Keratinocyte (primary cell): ENCODE measurements at regions not wholly inside any gene's neighbourhood (a gene's known extent, or its start where the extent isn't known, plus 50 kb on each side); places are given as distances from the start of the nearest gene placed in this dataset.

ENCODE experiments used
- DNase-seq: peaks from one replicate; pipeline ENCODE4 v3.0.0-alpha.2; 2011; ENCODE audit warnings: low read depth, missing footprints, low spot score
- FAIRE-seq: peaks from 2 replicates; lab custom pipeline; 2011; peaks lifted over from hg19 to GRCh38; lab: Jason Lieb, UNC
- H2AFZ ChIP-seq: 2 replicates; pipeline ENCODE4 v1.6.0; 2012; ENCODE audit warnings: low read length, control low read depth, inconsistent platforms; ENCODE audit not compliant: control insufficient read depth
- H3K27ac ChIP-seq: 2 replicates; pipeline ENCODE4 v1.5.1; 2011; ENCODE audit warnings: low read length; ENCODE audit not compliant: control insufficient read depth, insufficient read depth
- H3K27me3 ChIP-seq: 3 replicates; pipeline ENCODE4 v1.6.0; 2011; ENCODE audit warnings: low read length; ENCODE audit not compliant: control insufficient read depth, insufficient read depth; ENCODE audit errors: extremely low read depth
- H3K36me3 ChIP-seq, 2 experiments: 2 replicates in 1 of 2; 3 replicates in 1 of 2; pipeline ENCODE4 v1.5.1; 2011; ENCODE audit warnings: low read length in 2 of 2, mild to moderate bottlenecking in 1 of 2; ENCODE audit not compliant: control insufficient read depth in 2 of 2, insufficient read depth in 2 of 2; ENCODE audit errors: extremely low read depth in 1 of 2
- H3K4me1 ChIP-seq: 3 replicates; pipeline ENCODE4 v1.5.1; 2011; ENCODE audit warnings: low read length; ENCODE audit not compliant: control insufficient read depth, insufficient read depth; ENCODE audit errors: extremely low read depth
- H3K4me2 ChIP-seq: 3 replicates; pipeline ENCODE4 v1.6.0; 2011; ENCODE audit warnings: low read depth, low read length; ENCODE audit not compliant: control insufficient read depth, insufficient read depth; ENCODE audit errors: extremely low read depth
- H3K4me3 ChIP-seq, 3 experiments: fragments of 200-600 bp in 1 of 3; sonication (generic) in 1 of 3; 2 replicates in 2 of 3; 3 replicates in 1 of 3; pipeline ENCODE4 v1.5.1; 2011 to 2016; ENCODE audit warnings: low read length in 3 of 3, mild to moderate bottlenecking in 3 of 3, control low read depth in 2 of 3, inconsistent platforms in 1 of 3, low read depth in 1 of 3, mixed read lengths in 1 of 3, mixed run types in 1 of 3, moderate library complexity in 1 of 3; ENCODE audit not compliant: control insufficient read depth in 2 of 3, insufficient read depth in 2 of 3; ENCODE audit errors: extremely low read depth in 1 of 3
- H3K79me2 ChIP-seq: 2 replicates; pipeline ENCODE4 v1.6.0; 2012; ENCODE audit warnings: low read length; ENCODE audit not compliant: control insufficient read depth, insufficient read depth
- H3K9ac ChIP-seq: 3 replicates; pipeline ENCODE4 v1.6.0; 2011; ENCODE audit warnings: low read length; ENCODE audit not compliant: control insufficient read depth, insufficient read depth; ENCODE audit errors: extremely low read depth
- H3K9me1 ChIP-seq: 3 replicates; pipeline ENCODE4 v1.6.0; 2011; ENCODE audit warnings: low read length; ENCODE audit not compliant: control insufficient read depth, insufficient read depth; ENCODE audit errors: extremely low read depth
- H3K9me3 ChIP-seq: 2 replicates; pipeline ENCODE4 v1.5.1; 2012; ENCODE audit warnings: low read depth, low read length; ENCODE audit not compliant: control insufficient read depth
- H4K20me1 ChIP-seq: 3 replicates; pipeline ENCODE4 v1.6.0; 2011; ENCODE audit warnings: low read length; ENCODE audit not compliant: control insufficient read depth, insufficient read depth; ENCODE audit errors: extremely low read depth
- CTCF ChIP-seq, 3 experiments: IDR thresholded peaks in 1 of 3; conservative IDR thresholded peaks in 1 of 3; optimal IDR thresholded peaks in 1 of 3; 2 replicates in 2 of 3; 3 replicates in 1 of 3; pipeline versions ENCODE3 to v1.5.1; 2011; ENCODE audit warnings: low read length in 3 of 3, mild to moderate bottlenecking in 3 of 3, moderate library complexity in 2 of 3, control low read depth in 1 of 3, inconsistent platforms in 1 of 3; ENCODE audit not compliant: insufficient read depth in 2 of 3; ENCODE audit errors: extremely low read depth in 1 of 3
- EZH2 ChIP-seq: IDR thresholded peaks from one replicate; pipeline ENCODE4 v1.6.1; 2012; ENCODE audit warnings: inconsistent platforms, mild to moderate bottlenecking, low read length, moderate library complexity
- dilution Hi-C: fragments of 300-500 bp; cut with MboI; formaldehyde crosslinking; loops from one replicate; pipeline ENCODE4 v1.7.0; 2020; ENCODE audit warnings: low sequenced_read_pairs; ENCODE audit not compliant: extremely low pct_ligation_motif_present

GRCh38 chr20:60113024-60113724 lies 155.0 kb downstream of the CDH26 start:
- Histone ChIP-seq H2AFZ (no peak overlapping the region), H3K27me3 (peaks cover 45% of the 10 kb centered on the region), H3K9me1 (no peaks in the 10 kb centered on the region), H3K4me3 (no peak overlapping the region), H3K4me1 (no peaks in the 10 kb centered on the region), H3K27ac (no peak overlapping the region), H3K4me2 (no peak overlapping the region), H4K20me1 (no peaks in the 10 kb centered on the region), H3K79me2 (no peaks in the 10 kb centered on the region), H3K36me3 (no peaks in the 10 kb centered on the region), H3K9me3 (no peaks in the 10 kb centered on the region), H3K9ac (no peak overlapping the region)
- no peak for DNase-seq
- no peak for TF ChIP-seq EZH2
- TF ChIP-seq CTCF (optimal IDR thresholded peaks at IDR 0.05 in 1 of 3, IDR thresholded peaks at IDR 0.05 in 1 of 3, conservative IDR thresholded peaks at IDR 0.05 in 1 of 3; ENCODE audit: extremely low read depth in 1 of 3, insufficient read depth in 2 of 3, low read length in 3 of 3), result no peak
- dilution Hi-C loops, result no loop called here
- no peak for FAIRE-seq

GRCh38 chr20:60113771-60114170 lies 155.5 kb downstream of the CDH26 start:
- Histone ChIP-seq H3K4me1 (no peaks in the 10 kb centered on the region), H3K9me3 (no peaks in the 10 kb centered on the region), H3K27ac (no peak overlapping the region), H3K36me3 (no peaks in the 10 kb centered on the region), H3K4me2 (no peak overlapping the region), H2AFZ (no peak overlapping the region), H3K27me3 (peaks cover 51% of the 10 kb centered on the region), H3K9ac (no peak overlapping the region), H4K20me1 (no peaks in the 10 kb centered on the region), H3K4me3 (no peak overlapping the region), H3K79me2 (no peaks in the 10 kb centered on the region), H3K9me1 (no peaks in the 10 kb centered on the region)
- DNase-seq (no peak), FAIRE-seq (no peak)
- dilution Hi-C loops, result no loop called here
- TF ChIP-seq CTCF (optimal IDR thresholded peaks at IDR 0.05 in 1 of 3, IDR thresholded peaks at IDR 0.05 in 1 of 3, conservative IDR thresholded peaks at IDR 0.05 in 1 of 3; ENCODE audit: extremely low read depth in 1 of 3, insufficient read depth in 2 of 3, low read length in 3 of 3), result no peak
- TF ChIP-seq EZH2, result no peak
